Stomach (tissue), 8 donors: ENCODE measurements at regions not wholly inside any gene's neighbourhood (a gene's known extent, or its start where the extent isn't known, plus 50 kb on each side); places are given as distances from the start of the nearest gene placed in this dataset.
A peak's percentile ranks its signal among the peaks of the same experiment; 100 is the strongest.

ENCODE experiments used
- DNase-seq, 2 donors: peaks; one replicate each; pipeline versions ENCODE4 v3.0.0 to v3.0.0-alpha.2; 2013 to 2019
- H3K27ac ChIP-seq, 5 donors: fragments of 200-600 bp in 4 of 5; sonication (generic) in 4 of 5; one replicate each; pipeline ENCODE4 v1.5.1; 2013 to 2019; ENCODE audit warnings: mild to moderate bottlenecking in 1 of 5, moderate library complexity in 1 of 5
- H3K27me3 ChIP-seq, 3 donors: fragments of 200-600 bp; sonication (generic); one replicate each; pipeline ENCODE4 v1.5.1; 2017 to 2019; ENCODE audit warnings: mixed run types in 1 of 3
- H3K36me3 ChIP-seq, 4 donors: fragments of 200-600 bp; sonication (generic); 1 replicate in 3 of 4; 2 replicates in 1 of 4; pipeline ENCODE4 v1.5.1; 2016 to 2019
- H3K4me1 ChIP-seq, 4 donors: fragments of 200-600 bp; sonication (generic); one replicate each; pipeline ENCODE4 v1.5.1; 2016 to 2019
- H3K4me3 ChIP-seq, 4 donors: fragments of 200-600 bp; sonication (generic) in 3 of 4; one replicate each; pipeline ENCODE4 v1.5.1; 2016 to 2019; ENCODE audit warnings: mild to moderate bottlenecking in 1 of 4
- H3K9me3 ChIP-seq, 4 donors: fragments of 200-600 bp; sonication (generic); one replicate each; pipeline ENCODE4 v1.5.1; 2016 to 2019
- CTCF ChIP-seq, 7 experiments: fragments of 450-650 bp in 4 of 7; fragments of 200-600 bp in 3 of 7; sonication (generic) in 3 of 7; IDR thresholded peaks; one replicate each; pipeline ENCODE4 v1.5.1; 2016 to 2019; ENCODE audit warnings: antibody characterized with exemption in 7 of 7, control low read depth in 2 of 7, mild to moderate bottlenecking in 1 of 7
- EP300 ChIP-seq: sonication (generic); formaldehyde crosslinking; IDR thresholded peaks from one replicate; pipeline ENCODE4 v1.6.1; 2017; ENCODE audit warnings: antibody characterized with exemption
- POLR2A ChIP-seq, 4 donors: fragments of 450-650 bp; IDR thresholded peaks; one replicate each; pipeline ENCODE4 v1.6.1; 2016; ENCODE audit warnings: antibody characterized with exemption in 4 of 4, control low read depth in 2 of 4, mild to moderate bottlenecking in 1 of 4, moderate library complexity in 1 of 4
- POLR2AphosphoS5 ChIP-seq, 3 donors: sonication (generic); formaldehyde crosslinking; IDR thresholded peaks; one replicate each; pipeline ENCODE4 v1.6.1; 2016; ENCODE audit warnings: antibody characterized with exemption in 3 of 3
- WGBS, 5 donors: extraction: QIAGEN DNeasy Blood & Tissue Kit in 3 of 5; methylation state at CpG; one replicate each; pipeline versions ENCODE4 v1.1.5 to v1.1.7; 2013 to 2018; 5-methylcytosine and 5-hydroxymethylcytosine counted together
- intact Hi-C: fragments of 100-400 bp; cut with DNase I; formaldehyde crosslinking; loops from one replicate; pipeline ENCODE4 v1.15.1; 2023; ENCODE audit warnings: low total_unique reads
- donor health status: healthy with polysubstance abuse.
- donor health status: Bipolar disorder and iron deficiency.
- donor health status: healthy.

- Histone ChIP-seq H3K27me3 (no peaks in the 10 kb centered on the region), H3K27ac (no peak overlapping the region), H3K4me3 (no peak overlapping the region), H3K9me3 (no peaks in the 10 kb centered on the region), H3K36me3 (no peaks in the 10 kb centered on the region), H3K4me1 (no peaks in the 10 kb centered on the region)
- WGBS, 5 donors, result 28 to 57% (median 36%) methylated on average over 7 of the region's 7 CpGs
- TF ChIP-seq POLR2AphosphoS5 (IDR thresholded peaks at IDR 0.05), result no peak
- no peak for TF ChIP-seq POLR2A (IDR thresholded peaks at IDR 0.05)
- no peak for TF ChIP-seq CTCF (IDR thresholded peaks at IDR 0.05)
- no peak for TF ChIP-seq EP300
- peak in 1 of 2 donors; percentile 18 for DNase-seq
- intact Hi-C loops, result no loop called here
Observed at GRCh38 chr1:217348960-217349664, 281.8 kb downstream of the GPATCH2 start.

- intact Hi-C loops, result no loop called here
- no peak for DNase-seq
- Histone ChIP-seq H3K9me3 (no peaks in the 10 kb centered on the region), H3K27ac (no peak overlapping the region), H3K4me1 (no peaks in the 10 kb centered on the region), H3K4me3 (no peak overlapping the region), H3K36me3 (no peaks in the 10 kb centered on the region), H3K27me3 (no peaks in the 10 kb centered on the region)
- 88 to 96% (median 96%) methylated on average over 1 of the region's 1 CpG for WGBS, 5 donors
- TF ChIP-seq POLR2AphosphoS5 (IDR thresholded peaks at IDR 0.05) (no peak), EP300 (no peak), POLR2A (IDR thresholded peaks at IDR 0.05) (no peak), CTCF (IDR thresholded peaks at IDR 0.05) (no peak)
Observed at GRCh38 chr1:217344712-217345111, 286.2 kb downstream of the GPATCH2 start.

GRCh38 chr1:217343907-217344306, 287.0 kb downstream of the GPATCH2 start:
- no peak overlapping the region for H3K27ac ChIP-seq

GRCh38 chr1:217342105-217342504, 288.8 kb downstream of the GPATCH2 start:
- Histone ChIP-seq H3K27me3 (no peaks in the 10 kb centered on the region), H3K27ac (no peak overlapping the region), H3K9me3 (no peaks in the 10 kb centered on the region), H3K4me3 (no peak overlapping the region), H3K4me1 (no peaks in the 10 kb centered on the region), H3K36me3 (no peaks in the 10 kb centered on the region)
- no peak for TF ChIP-seq CTCF (IDR thresholded peaks at IDR 0.05)
- no peak for TF ChIP-seq POLR2AphosphoS5 (IDR thresholded peaks at IDR 0.05)
- no peak for TF ChIP-seq POLR2A (IDR thresholded peaks at IDR 0.05)
- TF ChIP-seq EP300, result no peak
- intact Hi-C loops, result no loop called here
- no peak for DNase-seq

More at GRCh38 chr1:217343907-217344306, 287.0 kb downstream of the GPATCH2 start:
- Histone ChIP-seq H3K27me3 (no peaks in the 10 kb centered on the region), H3K36me3 (no peaks in the 10 kb centered on the region), H3K4me1 (no peaks in the 10 kb centered on the region), H3K9me3 (no peaks in the 10 kb centered on the region), H3K4me3 (no peak overlapping the region)
- TF ChIP-seq POLR2AphosphoS5 (IDR thresholded peaks at IDR 0.05), result no peak
- TF ChIP-seq CTCF (IDR thresholded peaks at IDR 0.05), result no peak
- no peak for TF ChIP-seq EP300
- no peak for TF ChIP-seq POLR2A (IDR thresholded peaks at IDR 0.05)
- no peak for DNase-seq
- 84 to 89% (median 85%) methylated on average over 7 to 8 of the region's 8 CpGs for WGBS, 5 donors
- intact Hi-C loops, result no loop called here
